A549 (cell line): ENCODE measurements at regions not wholly inside any gene's neighbourhood (a gene's known extent, or its start where the extent isn't known, plus 50 kb on each side); places are given as distances from the start of the nearest gene placed in this dataset.

Source experiments
- ATAC-seq, 2 experiments: fragments of 200-7000 bp in 1 of 2; fragments of >200 bp in 1 of 2; cut with Nextera tagmentation in 1 of 2; cut with Tn5 transposase in 1 of 2; 3 replicates each; pipeline versions ENCODE4 v1.8.0 to v1.9.1; 2018 to 2020; ENCODE audit warnings: mild to moderate bottlenecking in 1 of 2, moderate library complexity in 1 of 2
- CTCF ChIA-PET: fragments of 300-600 bp; sonication (Branson Sonifier 250); formaldehyde crosslinking; extraction: SDS; loops from one replicate; lab custom pipeline; 2021; ENCODE audit warnings: antibody characterized with exemption, inconsistent platforms; lab: Yijun Ruan, JAX
- POLR2A ChIA-PET: fragments of 350-600 bp; formaldehyde crosslinking; extraction: SDS; loops from one replicate; lab custom pipeline; 2021; ENCODE audit warnings: antibody characterized with exemption, inconsistent platforms; lab: Yijun Ruan, JAX
- DNase-seq, 2 experiments: peaks; one replicate each; pipeline versions ENCODE4 v3.0.0 to v3.0.0-alpha.2; 2011 to 2016; ENCODE audit warnings: low read depth in 1 of 2, low spot score in 1 of 2
- FAIRE-seq: peaks from 2 replicates; lab custom pipeline; 2011; peaks lifted over from hg19 to GRCh38; lab: Jason Lieb, UNC
- H3K27ac ChIP-seq, 2 experiments: fragments of >200 bp; sonication (Bioruptor Twin); formaldehyde crosslinking; 3 replicates each; pipeline ENCODE4 v1.5.1; 2016 to 2017
- H3K4me1 ChIP-seq: fragments of >200 bp; sonication (Bioruptor Twin); formaldehyde crosslinking; 3 replicates; pipeline ENCODE4 v1.6.1; 2016
- H3K4me2 ChIP-seq: fragments of >200 bp; sonication (Bioruptor Twin); formaldehyde crosslinking; 3 replicates; pipeline ENCODE4 v1.6.1; 2016
- H3K4me3 ChIP-seq: fragments of >200 bp; sonication (Bioruptor Twin); formaldehyde crosslinking; 3 replicates; pipeline ENCODE4 v1.5.1; 2016
- H3K9me3 ChIP-seq: fragments of >200 bp; sonication (Bioruptor Twin); formaldehyde crosslinking; 3 replicates; pipeline ENCODE4 v1.6.1; 2016
- BCL3 ChIP-seq: fragments of >200 bp; sonication (Bioruptor Twin); formaldehyde crosslinking; IDR thresholded peaks from 3 replicates; pipeline ENCODE4 v1.6.1; 2016
- CBX2 ChIP-seq: fragments of 200-600 bp; sonication (generic); IDR thresholded peaks from 2 replicates; pipeline ENCODE4 v1.6.1; 2016; ENCODE audit warnings: low read depth, mild to moderate bottlenecking, borderline replicate concordance
- CBX8 ChIP-seq: fragments of 200-600 bp; sonication (generic); IDR thresholded peaks from 2 replicates; pipeline ENCODE4 v1.6.1; 2016
- CHD4 ChIP-seq: fragments of 200-600 bp; sonication (generic); IDR thresholded peaks from 2 replicates; pipeline ENCODE4 v1.6.1; 2016; ENCODE audit warnings: antibody characterized with exemption, mild to moderate bottlenecking, borderline replicate concordance
- EHMT2 ChIP-seq: fragments of 200-600 bp; sonication (generic); IDR thresholded peaks from 2 replicates; pipeline ENCODE4 v1.6.1; 2016; ENCODE audit warnings: antibody characterized with exemption, low read depth, mild to moderate bottlenecking, moderate library complexity
- FOSL2 ChIP-seq, 2 experiments: fragments of 450-650 bp in 1 of 2; fragments of >200 bp in 1 of 2; sonication (Bioruptor Twin) in 1 of 2; formaldehyde crosslinking; IDR thresholded peaks; 2 replicates each; pipeline versions ENCODE4 v1.5.0 to v1.6.1; 2016 to 2020; ENCODE audit warnings: mild to moderate bottlenecking in 1 of 2, moderate library complexity in 1 of 2
- FOXS1 ChIP-seq: fragments of 250-450 bp; sonication (Bioruptor Pico); IDR thresholded peaks from 2 replicates; pipeline ENCODE4 v1.5.0; 2020; ENCODE audit warnings: mild to moderate bottlenecking, moderate library complexity
- HDAC2 ChIP-seq: fragments of 200-600 bp; sonication (generic); IDR thresholded peaks from 2 replicates; pipeline ENCODE4 v1.6.1; 2016
- HMGXB4 ChIP-seq: fragments of 250-450 bp; sonication (Bioruptor Pico); IDR thresholded peaks from 2 replicates; pipeline ENCODE4 v1.5.0; 2021; ENCODE audit warnings: mild to moderate bottlenecking, moderate library complexity, borderline replicate concordance
- HOXA7 ChIP-seq: fragments of 250-450 bp; sonication (Bioruptor Pico); IDR thresholded peaks from 2 replicates; pipeline ENCODE4 v1.5.0; 2020; ENCODE audit warnings: mild to moderate bottlenecking, moderate library complexity
- MAFK ChIP-seq: fragments of 450-650 bp; IDR thresholded peaks from 2 replicates; pipeline ENCODE4 v1.6.1; 2014; ENCODE audit not compliant: partially characterized antibody
- MAX ChIP-seq: IDR thresholded peaks from 2 replicates; pipeline ENCODE4 v1.6.1; 2012
- MYC ChIP-seq: IDR thresholded peaks from 2 replicates; pipeline ENCODE4 v1.6.1; 2012; ENCODE audit warnings: mild to moderate bottlenecking, inconsistent platforms, low read length, improper control_type of control experiment, borderline replicate concordance
- NFE2L2 ChIP-seq: fragments of 150-350 bp; conservative IDR thresholded peaks from 2 replicates; pipeline ENCODE4 v1.6.1; 2014; ENCODE audit warnings: low read length
- NR3C1 ChIP-seq: fragments of >200 bp; sonication (Bioruptor Twin); formaldehyde crosslinking; IDR thresholded peaks from 3 replicates; pipeline ENCODE4 v1.6.1; 2017
- POLR2A ChIP-seq: IDR thresholded peaks from 2 replicates; pipeline ENCODE4 v1.6.1; 2012; ENCODE audit warnings: mild to moderate bottlenecking, low read length
- POLR2AphosphoS2 ChIP-seq: conservative IDR thresholded peaks from 2 replicates; pipeline ENCODE4 v1.6.1; 2012; ENCODE audit warnings: low read length, improper control_type of control experiment, inconsistent platforms
- RAD21 ChIP-seq, 2 experiments: fragments of >200 bp in 1 of 2; sonication (Bioruptor Twin) in 1 of 2; formaldehyde crosslinking in 1 of 2; IDR thresholded peaks in 1 of 2; conservative IDR thresholded peaks in 1 of 2; 2 replicates in 1 of 2; 3 replicates in 1 of 2; pipeline ENCODE4 v1.6.1; 2012 to 2018; ENCODE audit warnings: inconsistent platforms in 1 of 2
- RFX5 ChIP-seq: fragments of 450-650 bp; IDR thresholded peaks from 2 replicates; pipeline ENCODE4 v1.7.1; 2014; ENCODE audit warnings: antibody characterized with exemption, mild to moderate bottlenecking, moderate library complexity
- SMC3 ChIP-seq: fragments of >200 bp; sonication (Bioruptor Twin); formaldehyde crosslinking; IDR thresholded peaks from 3 replicates; pipeline ENCODE4 v1.6.1; 2018; ENCODE audit warnings: inconsistent platforms
- SREBF2 ChIP-seq: fragments of 450-650 bp; IDR thresholded peaks from 2 replicates; pipeline ENCODE4 v1.6.1; 2014; ENCODE audit warnings: mild to moderate bottlenecking, moderate library complexity
- TP53 ChIP-seq: fragments of 250-450 bp; sonication (Bioruptor Pico); IDR thresholded peaks from 2 replicates; pipeline ENCODE4 v1.5.0; 2021; ENCODE audit warnings: mild to moderate bottlenecking, moderate library complexity
- USF2 ChIP-seq: fragments of 450-650 bp; IDR thresholded peaks from 2 replicates; pipeline ENCODE4 v1.6.1; 2014; ENCODE audit warnings: antibody characterized with exemption
- ZC3H11A ChIP-seq: fragments of 450-650 bp; IDR thresholded peaks from 2 replicates; pipeline ENCODE4 v1.6.1; 2014; ENCODE audit warnings: antibody characterized with exemption, mild to moderate bottlenecking
- ZNF302 ChIP-seq: fragments of 250-450 bp; sonication (Bioruptor Pico); IDR thresholded peaks from 2 replicates; pipeline ENCODE4 v1.9.0; 2021; ENCODE audit warnings: inconsistent platforms, mild to moderate bottlenecking, moderate library complexity
- ZSCAN20 ChIP-seq: fragments of 250-450 bp; sonication (Bioruptor Pico); IDR thresholded peaks from 2 replicates; pipeline ENCODE4 v1.8.0; 2022; ENCODE audit warnings: mild to moderate bottlenecking, moderate library complexity
- WGBS: methylation state at CpG from one replicate; pipeline ENCODE4 v1.1.6; 2017; ENCODE audit errors: missing lambda C conversion rate; 5-methylcytosine and 5-hydroxymethylcytosine counted together

- Histone ChIP-seq H3K4me1 (peaks cover 6% of the 10 kb centered on the region; the same call in 1 of the 3 replicates), H3K4me2 (no peak overlapping the region), H3K4me3 (no peak overlapping the region), H3K9me3 (peaks cover 8% of the 10 kb centered on the region; the same call in 2 of the 3 replicates), H3K27ac (no peak overlapping the region)
- POLR2A ChIA-PET = no interaction called here
- TF ChIP-seq BCL3 (no peak), CHD4 (no peak), MAFK (no peak), SMC3 (no peak), FOSL2 (IDR thresholded peaks at IDR 0.05) (no peak), FOSL2 (CRISPR knock-in tag; IDR thresholded peaks at IDR 0.05) (no peak), NR3C1 (no peak), FOXS1 (CRISPR knock-in tag) (no peak), EHMT2 (no peak), RAD21 (conservative IDR thresholded peaks at IDR 0.05 in 1 of 2, IDR thresholded peaks at IDR 0.05 in 1 of 2) (no peak), HOXA7 (CRISPR knock-in tag) (no peak), NFE2L2 (no peak), HDAC2 (no peak), ZSCAN20 (no peak), POLR2A (no peak)
- CTCF ChIA-PET = interaction anchor here (1.1 to 1.5 kb wide), 2 partner anchors 20 to 24 kb away, joined by 3 read pairs; no protein-coding TSS in a partner anchor
- FAIRE-seq (no peak), ATAC-seq (no peak), DNase-seq (no peak)
Observed at GRCh38 chr6:110552076-110552475, 75.7 kb upstream of the SLC22A16 start.

GRCh38 chr6:110551088-110551487 is 74.7 kb upstream of the SLC22A16 start:
- FAIRE-seq = no peak
- CTCF ChIA-PET = interaction anchor here (1.1 to 1.5 kb wide), 2 partner anchors 19 to 23 kb away, joined by 3 read pairs; no protein-coding TSS in a partner anchor
- no peak overlapping the region for H3K4me2 ChIP-seq
- peaks cover 8% of the 10 kb centered on the region; the same call in 2 of the 3 replicates for H3K9me3 ChIP-seq
- no peak for ATAC-seq
- DNase-seq = no peak
- H3K27ac ChIP-seq = no peak overlapping the region
- TF ChIP-seq BCL3 = no peak
- no peak for TF ChIP-seq CBX8
- no peak for TF ChIP-seq ZNF302 (CRISPR knock-in tag)
- no peak for TF ChIP-seq ZC3H11A
- no peak for TF ChIP-seq SREBF2
- no peak for TF ChIP-seq MAX
- TF ChIP-seq POLR2AphosphoS2 = no peak
- no peak for TF ChIP-seq CBX2
- TF ChIP-seq HMGXB4 (CRISPR knock-in tag) = no peak
- no peak for TF ChIP-seq MYC
- TF ChIP-seq POLR2A = no peak
- no peak for TF ChIP-seq CHD4
- no peak for TF ChIP-seq HDAC2
- TF ChIP-seq USF2 = no peak
- no peak for TF ChIP-seq ZSCAN20
- no peak for TF ChIP-seq RFX5
- TF ChIP-seq TP53 (CRISPR knock-in tag) = no peak
- POLR2A ChIA-PET = no interaction called here
- 83% methylated on average over 11 of the region's 11 CpGs for WGBS
- no peak overlapping the region for H3K4me3 ChIP-seq
- H3K4me1 ChIP-seq = peaks cover 6% of the 10 kb centered on the region; the same call in 1 of the 3 replicates
